DOHH2 (cell line): ENCODE measurements at regions not wholly inside any gene's neighbourhood (a gene's known extent, or its start where the extent isn't known, plus 50 kb on each side); places are given as distances from the start of the nearest gene placed in this dataset.
"Not testable (repeated sequence)": the region's sequence is repeated elsewhere in the genome, so short reads cannot be mapped to it uniquely, and the experiment has no call there.

Experiments
- H3F3A ChIP-seq: fragments of 200-600 bp; sonication (generic), shearing (Covaris generic); 2 replicates; pipeline ENCODE4 v1.6.0; 2016; ENCODE audit warnings: antibody characterized with exemption, mild to moderate bottlenecking; ENCODE audit not compliant: control insufficient read depth, insufficient read depth
- H3K27ac ChIP-seq: fragments of 200-600 bp; sonication (generic); 2 replicates; pipeline ENCODE4 v1.5.1; 2014; ENCODE audit warnings: low read depth, mild to moderate bottlenecking, low read length, moderate library complexity
- H3K27me3 ChIP-seq: fragments of 200-600 bp; sonication (generic); 2 replicates; pipeline ENCODE4 v1.6.1; 2014; ENCODE audit warnings: mild to moderate bottlenecking, low read length, mixed read lengths; ENCODE audit not compliant: control insufficient read depth
- H3K36me3 ChIP-seq: fragments of 200-600 bp; sonication (generic); 2 replicates; pipeline ENCODE4 v1.6.1; 2014; ENCODE audit warnings: mild to moderate bottlenecking, low read length, moderate library complexity, mixed read lengths; ENCODE audit not compliant: control insufficient read depth
- H3K4me1 ChIP-seq: fragments of 200-600 bp; sonication (generic); 2 replicates; pipeline ENCODE4 v1.6.1; 2014; ENCODE audit warnings: mild to moderate bottlenecking, low read length, mixed read lengths; ENCODE audit not compliant: control insufficient read depth
- H3K4me2 ChIP-seq: fragments of 200-600 bp; sonication (generic); 2 replicates; pipeline ENCODE4 v1.6.0; 2014; ENCODE audit warnings: mild to moderate bottlenecking, low read length, moderate library complexity
- H3K4me3 ChIP-seq: fragments of 200-600 bp; sonication (generic); 2 replicates; pipeline ENCODE4 v1.5.1; 2014; ENCODE audit warnings: mild to moderate bottlenecking, low read length, mixed read lengths
- H3K79me2 ChIP-seq: fragments of 200-600 bp; sonication (generic); 2 replicates; pipeline ENCODE4 v1.6.1; 2014; ENCODE audit warnings: mild to moderate bottlenecking, low read length, mixed read lengths; ENCODE audit not compliant: control insufficient read depth
- H3K9me2 ChIP-seq: fragments of 200-600 bp; sonication (generic); replicated peaks from 2 replicates; pipeline ENCODE4 v1.6.1; 2014; ENCODE audit warnings: mild to moderate bottlenecking, low read length, mixed read lengths; ENCODE audit not compliant: control insufficient read depth
- H3K9me3 ChIP-seq: fragments of 200-600 bp; sonication (generic); 2 replicates; pipeline ENCODE4 v1.6.1; 2014; ENCODE audit warnings: antibody characterized with exemption, low read length, mixed read lengths; ENCODE audit not compliant: control insufficient read depth, insufficient read depth
- H4K20me1 ChIP-seq: fragments of 200-600 bp; sonication (generic); 2 replicates; pipeline ENCODE4 v1.6.0; 2014; ENCODE audit warnings: low read depth, mild to moderate bottlenecking, antibody characterized with exemption, low read length, moderate library complexity; ENCODE audit not compliant: control insufficient read depth, insufficient read depth

DNA sequence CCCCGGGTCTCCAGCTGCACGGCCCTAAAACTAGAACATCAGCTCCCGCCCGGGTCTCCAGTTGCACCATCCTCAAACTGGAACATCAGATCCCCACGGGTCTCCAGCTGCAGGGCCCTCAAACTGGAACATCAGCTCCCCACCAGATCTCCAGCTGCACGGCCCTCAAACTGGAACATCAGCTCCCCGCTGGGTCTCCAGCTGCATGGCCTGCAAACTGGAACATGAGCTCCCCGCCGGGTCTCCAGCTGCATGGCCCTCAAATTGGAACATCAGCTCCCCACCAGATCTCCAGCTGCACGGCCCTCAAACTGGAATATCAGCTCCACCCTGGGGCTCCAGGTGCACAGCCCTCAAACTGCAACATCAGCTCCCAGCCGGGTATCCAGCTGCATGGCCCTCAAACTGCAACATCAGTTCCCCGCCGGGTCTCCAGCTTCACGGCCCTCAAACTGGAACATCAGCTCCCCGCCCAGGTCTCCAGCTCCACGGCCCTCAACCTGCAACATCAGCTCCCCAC is 93.5 kb upstream of the LPCAT1 start:
- H3K4me1 ChIP-seq, H3K27ac ChIP-seq, H3K9me3 ChIP-seq, H3K9me2 ChIP-seq, H3K36me3 ChIP-seq, H3K79me2 ChIP-seq, H3K4me2 ChIP-seq, H3K27me3 ChIP-seq, H3K4me3 ChIP-seq, H4K20me1 ChIP-seq, H3F3A ChIP-seq: not testable (repeated sequence)

GRCh38 chr5:1613515-1613914 is 89.8 kb upstream of the LPCAT1 start:
- not testable (repeated sequence) for H3K36me3 ChIP-seq, H3F3A ChIP-seq, H3K4me3 ChIP-seq, H3K27ac ChIP-seq, H3K9me3 ChIP-seq, H3K4me2 ChIP-seq, H3K27me3 ChIP-seq, H4K20me1 ChIP-seq, H3K4me1 ChIP-seq, H3K79me2 ChIP-seq, H3K9me2 ChIP-seq

DNA sequence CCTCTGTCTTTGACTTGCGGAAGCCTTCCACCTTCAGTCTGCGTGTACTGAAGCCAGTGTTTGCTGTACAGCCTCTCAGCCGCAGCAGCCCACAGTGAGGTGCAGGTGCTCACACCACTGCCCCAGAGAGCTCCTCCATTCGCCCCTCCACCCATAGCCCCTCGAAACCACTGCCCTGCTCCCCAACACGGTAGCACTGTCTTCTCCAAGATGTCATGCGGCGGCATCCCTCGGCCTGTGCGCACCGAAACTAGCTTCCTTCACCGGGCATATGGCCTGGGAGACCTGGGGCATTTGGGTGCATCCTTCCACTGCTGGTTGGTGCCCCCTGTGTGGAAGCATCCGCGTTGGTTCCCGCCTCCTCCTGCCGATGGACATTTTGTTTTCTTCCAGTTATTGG is 86.8 kb upstream of the LPCAT1 start:
- not testable (repeated sequence) for H3K79me2 ChIP-seq, H3K36me3 ChIP-seq, H3K4me2 ChIP-seq, H3K4me1 ChIP-seq, H3K9me3 ChIP-seq, H4K20me1 ChIP-seq, H3K4me3 ChIP-seq, H3K27me3 ChIP-seq, H3F3A ChIP-seq, H3K27ac ChIP-seq, H3K9me2 ChIP-seq

GRCh38 chr5:1609111-1609510 is 85.4 kb upstream of the LPCAT1 start:
- H4K20me1 ChIP-seq, H3K27me3 ChIP-seq, H3K27ac ChIP-seq, H3K4me2 ChIP-seq, H3F3A ChIP-seq, H3K9me3 ChIP-seq, H3K79me2 ChIP-seq, H3K4me1 ChIP-seq, H3K9me2 ChIP-seq, H3K4me3 ChIP-seq, H3K36me3 ChIP-seq: not testable (repeated sequence)

- H3K4me3 ChIP-seq, H3K36me3 ChIP-seq, H3F3A ChIP-seq, H3K79me2 ChIP-seq, H3K27ac ChIP-seq, H3K27me3 ChIP-seq, H3K9me2 ChIP-seq, H3K4me1 ChIP-seq, H4K20me1 ChIP-seq, H3K4me2 ChIP-seq, H3K9me3 ChIP-seq: not testable (repeated sequence)
These were observed 84.6 kb upstream of the LPCAT1 start for GRCh38 chr5:1608336-1608735.

- H3F3A ChIP-seq, H3K9me2 ChIP-seq, H3K36me3 ChIP-seq, H3K79me2 ChIP-seq, H3K4me1 ChIP-seq, H3K27me3 ChIP-seq, H3K27ac ChIP-seq, H3K4me3 ChIP-seq, H3K9me3 ChIP-seq, H4K20me1 ChIP-seq, H3K4me2 ChIP-seq: not testable (repeated sequence)
These were observed 83.2 kb upstream of the LPCAT1 start for GRCh38 chr5:1606951-1607350.

GRCh38 chr5:1603916-1604315 is 80.2 kb upstream of the LPCAT1 start:
- not testable (repeated sequence) for H3K27ac ChIP-seq, H3K4me2 ChIP-seq, H3K27me3 ChIP-seq, H3K9me2 ChIP-seq, H3K36me3 ChIP-seq, H3K4me3 ChIP-seq, H4K20me1 ChIP-seq, H3K4me1 ChIP-seq, H3K9me3 ChIP-seq, H3K79me2 ChIP-seq, H3F3A ChIP-seq

- not testable (repeated sequence) for H4K20me1 ChIP-seq, H3K79me2 ChIP-seq, H3K9me2 ChIP-seq, H3K4me2 ChIP-seq, H3F3A ChIP-seq, H3K9me3 ChIP-seq, H3K4me1 ChIP-seq, H3K27me3 ChIP-seq, H3K4me3 ChIP-seq, H3K36me3 ChIP-seq, H3K27ac ChIP-seq
These were observed 77.8 kb upstream of the LPCAT1 start for GRCh38 chr5:1601565-1601964.
